SK-N-DZ (cell line): ENCODE measurements at regions not wholly inside any gene's neighbourhood (a gene's known extent, or its start where the extent isn't known, plus 50 kb on each side); places are given as distances from the start of the nearest gene placed in this dataset.
"Not testable (repeated sequence)": the region's sequence is repeated elsewhere in the genome, so short reads cannot be mapped to it uniquely, and the experiment has no call there.

Source experiments
- DNase-seq: peaks from one replicate; pipeline ENCODE4 v3.0.0-alpha.2; 2015; ENCODE audit warnings: low spot score

DNA sequence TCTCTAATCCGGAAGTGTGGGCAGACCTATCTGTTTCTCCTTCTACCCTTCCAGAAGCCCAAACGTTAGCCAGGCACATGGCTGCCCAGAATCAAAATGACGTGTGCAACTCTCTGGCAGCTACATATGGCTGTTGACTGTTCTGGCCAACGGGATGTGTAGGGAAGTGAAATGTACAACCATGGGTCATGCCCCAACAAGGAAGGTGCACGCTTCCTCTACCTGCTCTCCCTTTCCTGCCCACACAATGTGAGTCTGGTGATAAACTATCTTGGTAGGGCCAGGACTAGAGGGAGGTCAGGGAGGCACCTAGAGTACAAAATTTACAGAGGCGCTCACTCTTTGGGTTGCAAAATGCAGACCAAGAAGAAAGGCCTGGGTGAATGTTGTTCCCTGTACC, 495.9 kb upstream of the PROK2 start:
- no peak for DNase-seq

GRCh38 chr3:72279631-72280041, 494.7 kb upstream of the PROK2 start:
- no peak for DNase-seq

GRCh38 chr3:72279068-72279604, 494.2 kb upstream of the PROK2 start:
- no peak for DNase-seq

DNA sequence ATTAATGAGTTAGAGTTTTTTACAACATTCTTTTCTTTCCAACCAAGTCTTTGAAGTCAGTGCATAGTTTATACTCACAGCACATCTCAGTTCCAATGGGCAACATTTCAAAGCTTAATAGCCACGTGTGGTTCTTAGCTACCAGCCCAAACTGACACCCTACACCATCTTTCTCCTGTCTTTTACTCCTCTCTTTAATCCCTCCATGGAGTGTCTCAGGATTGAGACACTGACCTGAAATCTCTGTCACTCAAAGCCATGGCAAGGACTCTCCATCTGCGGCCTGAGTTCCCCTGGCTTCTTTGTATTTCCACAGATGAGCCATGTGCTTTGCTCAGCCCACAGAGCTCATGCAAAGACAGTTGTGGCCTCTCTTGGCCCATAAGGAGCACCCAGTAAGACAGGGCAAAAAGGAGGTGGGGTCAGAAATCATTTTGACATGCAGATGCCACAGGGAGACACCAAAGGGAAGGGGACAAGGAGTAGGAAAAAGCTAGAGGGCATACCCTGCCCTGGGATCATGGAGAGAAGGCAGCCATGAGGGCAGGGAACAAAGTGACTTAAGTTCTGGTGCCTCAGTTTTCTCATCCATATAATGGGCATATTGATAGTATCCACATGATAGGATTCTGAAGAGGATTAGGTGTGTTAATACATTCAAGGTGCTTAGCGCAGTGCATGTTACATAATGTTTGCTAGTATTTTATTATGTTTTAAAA, 493.6 kb upstream of the PROK2 start:
- DNase-seq: no peak

DNA sequence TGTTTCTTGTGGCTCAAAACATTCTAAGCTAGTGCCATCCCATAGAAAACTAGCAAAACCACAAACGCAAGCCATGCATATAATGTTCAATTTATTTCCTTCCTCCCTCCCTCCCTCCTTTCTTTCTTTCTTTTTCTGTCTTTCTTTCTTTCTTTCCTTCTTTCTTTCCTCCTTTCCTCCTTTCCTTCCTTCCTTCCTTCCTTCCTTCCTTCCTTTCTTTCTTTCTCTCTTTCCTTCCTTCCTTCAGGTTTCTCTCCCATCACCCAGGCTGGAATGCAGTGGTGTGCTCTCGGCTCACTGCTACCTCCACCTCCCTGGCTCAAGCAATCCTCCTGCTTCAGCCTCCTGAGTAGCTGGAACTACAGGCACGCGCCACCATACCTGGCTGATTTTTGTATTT, 492.8 kb upstream of the PROK2 start:
- no peak for DNase-seq

DNA sequence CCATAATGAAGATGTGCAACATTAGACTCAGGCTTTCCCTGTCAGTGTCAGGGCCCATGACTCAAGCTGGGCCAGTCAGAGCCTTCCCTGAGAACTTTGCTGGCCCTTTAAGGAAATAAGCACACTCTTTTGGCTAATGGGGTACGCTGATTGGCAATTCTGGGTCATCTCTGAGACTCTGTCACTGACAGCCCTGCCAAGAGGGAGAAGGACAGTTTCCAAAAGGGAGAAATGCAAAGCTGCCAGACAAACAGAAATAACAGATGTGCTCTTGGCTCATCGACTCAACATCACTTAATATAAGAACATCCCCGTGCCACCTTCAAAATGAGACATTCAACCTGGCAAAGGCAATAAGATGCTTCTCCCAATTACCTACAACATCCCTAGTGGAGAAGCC, 491.9 kb upstream of the PROK2 start:
- DNase-seq: no peak

DNA sequence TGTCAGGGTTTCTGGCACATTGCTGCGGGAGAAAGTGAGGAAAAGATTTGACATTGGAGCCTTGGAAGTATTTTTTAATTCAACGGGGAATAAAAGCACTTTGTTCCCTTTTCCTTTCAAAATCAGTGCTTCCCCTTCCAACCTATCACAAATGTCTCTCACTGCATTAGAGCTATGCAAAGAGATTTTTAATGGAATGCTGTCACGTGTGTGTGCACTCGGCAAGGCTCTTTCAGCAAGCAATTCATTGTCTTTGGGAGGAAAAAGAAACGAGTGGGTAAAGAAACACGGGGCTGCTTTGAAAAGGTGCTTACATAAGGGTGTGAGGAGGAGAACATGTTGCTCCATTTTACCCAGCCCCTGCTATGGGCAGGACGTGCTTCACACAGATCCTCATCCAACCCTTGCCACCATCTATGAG, 490.4 kb upstream of the PROK2 start:
- no peak for DNase-seq

DNA sequence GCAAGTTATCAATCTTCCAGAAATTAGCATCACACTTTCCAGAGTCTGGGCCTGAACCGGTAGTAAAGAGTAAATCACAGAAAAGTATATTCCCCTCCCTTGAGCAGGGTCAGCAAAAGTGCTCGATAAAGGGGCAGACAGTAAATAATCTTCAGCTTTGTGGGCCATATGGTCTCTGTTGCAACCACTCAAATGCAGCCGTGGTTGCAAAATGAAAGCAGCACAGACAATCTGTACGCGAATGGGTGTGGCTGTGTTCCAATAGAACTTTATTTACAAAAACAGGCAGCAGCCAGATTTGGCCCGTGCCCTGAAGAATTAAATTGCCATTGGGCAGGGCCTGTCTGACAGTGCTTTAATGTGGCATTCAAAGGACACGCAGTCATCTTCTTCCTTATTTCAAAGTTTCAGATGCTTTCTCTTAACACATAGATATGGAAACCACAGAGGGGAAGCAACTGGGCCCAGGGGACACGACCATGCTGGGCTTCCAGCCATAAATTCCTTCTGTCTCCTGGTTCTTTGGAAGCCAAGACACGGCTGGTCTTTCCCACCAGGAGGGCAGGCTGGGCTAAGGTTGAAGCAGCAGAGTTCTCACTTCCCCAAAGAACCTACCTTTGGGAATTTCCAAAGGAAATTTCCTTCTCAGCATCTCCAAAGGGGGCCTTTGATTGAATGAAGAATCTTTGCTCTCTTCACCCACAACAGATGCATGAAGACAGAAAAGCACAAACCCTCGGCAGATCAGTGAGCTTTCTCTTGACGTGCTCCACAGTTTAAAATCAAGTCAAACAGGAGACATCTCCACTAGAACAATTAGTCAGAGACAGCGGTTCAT, 489.8 kb upstream of the PROK2 start:
- DNase-seq: no peak

GRCh38 chr3:72273615-72274014, 488.7 kb upstream of the PROK2 start:
- no peak for DNase-seq

DNA sequence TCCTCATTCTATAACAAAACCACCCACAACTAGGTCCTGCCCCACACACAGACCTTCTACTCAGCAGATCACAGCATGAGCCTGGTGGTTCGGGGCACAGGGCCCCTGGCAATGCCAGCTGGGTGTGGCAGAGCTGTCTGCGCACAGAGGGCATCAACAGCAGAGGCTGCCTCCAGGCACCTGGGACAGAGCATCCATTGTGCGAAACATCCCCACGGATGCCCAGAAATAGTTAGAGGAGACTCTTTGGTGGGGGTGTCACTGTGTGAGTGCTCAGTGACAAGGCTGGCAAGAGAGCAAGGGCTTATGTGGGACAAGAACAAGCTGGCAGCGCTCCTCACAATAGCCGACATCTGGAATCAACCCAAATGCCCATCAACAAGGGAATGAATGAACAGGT, 487.4 kb upstream of the PROK2 start:
- DNase-seq: no peak

GRCh38 chr3:72271923-72272322, 487.0 kb upstream of the PROK2 start:
- DNase-seq: no peak

DNA sequence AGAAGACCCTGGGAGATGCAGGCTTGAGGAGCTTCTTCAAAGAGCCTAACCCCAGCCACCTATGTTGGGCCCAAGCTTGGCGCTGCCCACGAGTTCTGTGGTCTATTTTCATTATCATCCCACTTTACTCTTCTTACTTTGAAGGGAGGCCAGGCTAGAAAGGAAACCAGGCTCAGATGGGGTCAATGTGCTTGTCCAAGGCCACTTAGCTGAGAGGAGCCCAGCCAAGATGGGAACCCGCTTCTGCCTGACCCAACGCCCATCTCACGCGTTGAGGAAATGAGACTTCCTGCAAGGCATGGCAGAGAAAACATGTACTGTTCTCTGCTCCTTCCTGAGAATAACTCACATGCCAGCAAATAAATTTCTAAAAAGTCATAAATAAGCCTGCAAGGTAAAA, 486.3 kb upstream of the PROK2 start:
- DNase-seq: no peak

GRCh38 chr3:72270730-72271129, 485.8 kb upstream of the PROK2 start:
- DNase-seq: no peak

GRCh38 chr3:72270072-72270681, 485.2 kb upstream of the PROK2 start:
- no peak for DNase-seq

DNA sequence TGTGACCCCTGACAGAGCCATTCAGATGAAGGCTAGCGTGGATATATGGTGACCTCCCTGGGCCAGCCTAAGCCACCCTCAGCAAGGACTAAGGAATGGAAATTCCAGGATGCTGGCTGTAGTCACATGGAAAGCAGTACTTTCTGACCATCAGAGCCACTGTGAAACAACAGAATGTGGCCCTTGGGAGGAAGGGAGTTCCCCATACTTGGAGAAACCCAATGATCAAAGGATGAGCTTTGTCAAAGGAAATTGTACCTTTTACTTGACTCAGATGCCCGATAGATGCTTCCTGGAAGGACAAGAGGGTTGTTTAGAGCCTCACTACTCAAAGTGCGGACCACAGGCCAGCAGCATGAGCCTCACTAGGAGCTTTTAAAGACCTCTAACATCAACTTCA, 484.5 kb upstream of the PROK2 start:
- DNase-seq: no peak

GRCh38 chr3:72266921-72267524, 482.1 kb upstream of the PROK2 start:
- not testable (repeated sequence) for DNase-seq

DNA sequence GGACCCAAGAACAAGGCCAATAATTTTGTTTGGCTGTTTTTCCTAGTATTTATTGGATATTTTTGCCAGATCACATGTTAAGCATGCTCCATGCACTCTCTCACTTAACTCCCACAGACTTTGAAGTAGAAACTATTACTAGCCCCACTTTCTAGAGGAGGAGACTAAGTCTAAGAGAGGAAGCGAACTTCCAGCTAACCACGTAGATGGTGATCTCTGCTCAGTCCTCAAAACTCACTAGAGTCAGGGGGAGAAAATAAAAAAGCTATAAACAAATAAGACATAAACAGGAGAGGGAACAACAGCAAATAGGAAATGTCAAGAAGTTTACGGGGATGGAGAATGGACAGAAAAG, 481.0 kb upstream of the PROK2 start:
- no peak for DNase-seq

- peak; percentile 63 for DNase-seq
Measured at GRCh38 chr3:72265256-72266015, 480.5 kb upstream of the PROK2 start.

- peak; percentile 25 for DNase-seq
Measured at GRCh38 chr3:72263223-72263990, 478.5 kb upstream of the PROK2 start.

DNA sequence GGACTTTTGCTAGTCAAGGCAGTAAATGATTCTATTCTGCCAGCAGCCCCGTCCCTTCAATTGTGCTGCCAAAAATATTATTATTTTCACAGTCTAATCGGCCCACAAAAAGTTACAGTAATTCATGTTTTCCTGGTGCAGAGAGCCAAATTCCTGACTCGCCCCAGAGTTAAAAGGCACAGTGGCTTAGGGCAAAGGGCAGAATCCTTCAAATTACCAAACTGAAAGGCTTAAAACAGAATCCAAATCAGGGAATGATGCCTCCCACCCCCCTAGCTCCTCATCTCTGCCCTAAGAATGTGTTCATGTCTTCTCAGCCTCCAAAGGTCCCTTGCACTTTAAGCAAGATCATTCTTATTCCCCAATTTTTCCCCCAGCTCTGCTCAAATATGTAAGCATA, 477.8 kb upstream of the PROK2 start:
- no peak for DNase-seq
